Peyer's patch (tissue), 4 donors: ENCODE measurements at regions not wholly inside any gene's neighbourhood (a gene's known extent, or its start where the extent isn't known, plus 50 kb on each side); places are given as distances from the start of the nearest gene placed in this dataset.

Experiments used
- CTCF ChIP-seq, 6 experiments: fragments of 450-650 bp in 4 of 6; fragments of 200-600 bp in 2 of 6; sonication (generic) in 1 of 6; IDR thresholded peaks; one replicate each; pipeline ENCODE4 v1.5.1; 2017 to 2019; ENCODE audit warnings: antibody characterized with exemption in 6 of 6, mild to moderate bottlenecking in 3 of 6, moderate library complexity in 1 of 6
- POLR2A ChIP-seq, 2 donors: fragments of 450-650 bp; IDR thresholded peaks; one replicate each; pipeline ENCODE4 v1.5.1; 2017; ENCODE audit warnings: antibody characterized with exemption in 2 of 2, mild to moderate bottlenecking in 2 of 2, moderate library complexity in 2 of 2

DNA sequence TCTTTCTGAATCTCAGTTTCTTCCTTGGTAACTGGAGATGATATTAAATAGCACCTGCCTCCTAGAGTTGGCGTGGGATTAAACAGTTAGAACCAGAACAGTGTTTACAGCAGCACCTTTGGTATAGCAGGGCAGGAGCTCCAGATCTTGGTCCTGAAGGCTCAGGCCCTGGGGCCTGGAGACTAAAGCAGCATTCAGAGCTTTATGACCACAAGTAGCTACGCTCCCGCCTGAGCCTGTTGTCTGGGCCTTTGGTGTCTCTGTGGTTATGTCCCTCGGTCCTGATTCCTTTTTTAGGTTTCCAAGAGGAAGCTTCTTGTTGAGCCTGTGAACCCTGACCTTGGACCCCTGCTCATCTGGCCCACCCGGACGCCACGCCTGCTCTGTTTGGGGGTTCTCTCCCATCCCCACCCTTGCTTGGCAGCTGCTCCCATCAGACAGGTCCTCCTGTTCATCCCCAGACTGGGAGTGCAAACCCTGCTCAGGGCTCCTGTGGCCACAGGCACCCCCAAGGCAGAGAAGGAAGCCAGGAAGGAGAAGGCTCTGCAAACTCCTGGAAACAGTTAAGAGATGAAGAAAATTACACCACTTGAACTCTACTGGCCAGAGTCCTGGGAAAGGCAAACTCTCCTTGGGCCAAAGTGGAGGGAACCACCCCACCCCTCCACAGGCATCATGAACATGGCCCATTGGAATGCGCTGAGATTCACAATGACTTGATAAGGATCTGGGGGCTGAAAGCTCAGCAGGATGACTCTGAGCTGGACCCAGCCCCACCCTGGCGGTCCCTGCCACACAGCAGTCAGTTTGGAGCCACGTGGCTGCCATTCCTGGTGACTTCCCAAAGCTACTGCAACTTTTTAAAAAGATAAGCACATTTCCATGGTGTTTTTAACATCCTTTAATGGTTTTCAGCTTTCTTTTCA is 50.1 kb upstream of the TMEM72 start:
- TF ChIP-seq POLR2A (IDR thresholded peaks at IDR 0.05) (no peak), CTCF (IDR thresholded peaks at IDR 0.05) (no peak)
